ENCODE measurements at regions not wholly inside any gene's neighbourhood (a gene's known extent, or its start where the extent isn't known, plus 50 kb on each side); places are given as distances from the start of the nearest gene placed in this dataset.

DNA sequence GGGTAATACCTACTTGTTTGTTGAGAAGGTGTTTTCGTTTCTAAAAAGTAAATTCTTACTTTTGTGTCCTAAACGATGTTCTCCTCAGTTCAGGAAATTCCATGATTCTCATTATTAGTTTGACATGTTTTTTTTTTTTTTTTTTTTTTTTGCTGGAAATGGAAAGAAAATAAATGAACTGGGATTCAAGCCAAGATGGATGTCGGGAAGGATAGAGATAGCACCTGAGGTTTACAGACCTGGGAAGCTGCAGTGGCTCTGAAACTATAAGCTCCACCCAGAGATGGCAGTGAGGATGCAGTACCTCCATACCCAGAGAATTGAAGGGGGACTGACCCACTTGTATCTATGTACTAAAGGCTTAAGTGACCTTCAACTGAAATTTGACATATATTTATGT is 334.6 kb upstream of the TGFBR2 start:
- Histone ChIP-seq H3K4me1 (no peaks in the 10 kb centered on the region), H3K36me3 (no peaks in the 10 kb centered on the region), H3K27ac (no peak overlapping the region), H3K4me3 (no peak overlapping the region), H3K9me3 (no peaks in the 10 kb centered on the region), H3K27me3 (no peaks in the 10 kb centered on the region)
- no peak for DNase-seq
- TF ChIP-seq POLR2A (IDR thresholded peaks at IDR 0.05) (no peak), CTCF (IDR thresholded peaks at IDR 0.05) (no peak)

GRCh38 chr3:30273304-30274072 is 332.9 kb upstream of the TGFBR2 start:
- no peaks in the 10 kb centered on the region for H3K27me3 ChIP-seq
- H3K27ac ChIP-seq, result no peak overlapping the region
- no peaks in the 10 kb centered on the region for H3K9me3 ChIP-seq
- no peaks in the 10 kb centered on the region for H3K4me1 ChIP-seq
- no peaks in the 10 kb centered on the region for H3K36me3 ChIP-seq
- no peak for TF ChIP-seq CTCF (IDR thresholded peaks at IDR 0.05)
- TF ChIP-seq POLR2A (IDR thresholded peaks at IDR 0.05), result no peak
- no peak overlapping the region for H3K4me3 ChIP-seq
- DNase-seq, result no peak

GRCh38 chr3:30277494-30277893 is 328.9 kb upstream of the TGFBR2 start:
- Histone ChIP-seq H3K27ac (no peak overlapping the region), H3K27me3 (no peaks in the 10 kb centered on the region), H3K36me3 (no peaks in the 10 kb centered on the region), H3K4me3 (no peak overlapping the region), H3K9me3 (no peaks in the 10 kb centered on the region), H3K4me1 (no peaks in the 10 kb centered on the region)
- DNase-seq, result no peak
- no peak for TF ChIP-seq CTCF (IDR thresholded peaks at IDR 0.05)
- TF ChIP-seq POLR2A (IDR thresholded peaks at IDR 0.05), result no peak

GRCh38 chr3:30281526-30281925 is 324.9 kb upstream of the TGFBR2 start:
- H3K4me1 ChIP-seq, result peaks cover 0 to 12% (median under 1%) of the 10 kb centered on the region in 4 donors
- H3K27me3 ChIP-seq, result no peaks in the 10 kb centered on the region
- H3K36me3 ChIP-seq, result no peaks in the 10 kb centered on the region
- DNase-seq, result no peak
- no peak for TF ChIP-seq POLR2A (IDR thresholded peaks at IDR 0.05)
- no peak for TF ChIP-seq CTCF (IDR thresholded peaks at IDR 0.05)
- no peaks in the 10 kb centered on the region for H3K9me3 ChIP-seq
- no peak overlapping the region for H3K4me3 ChIP-seq
- H3K27ac ChIP-seq, result no peak overlapping the region

DNA sequence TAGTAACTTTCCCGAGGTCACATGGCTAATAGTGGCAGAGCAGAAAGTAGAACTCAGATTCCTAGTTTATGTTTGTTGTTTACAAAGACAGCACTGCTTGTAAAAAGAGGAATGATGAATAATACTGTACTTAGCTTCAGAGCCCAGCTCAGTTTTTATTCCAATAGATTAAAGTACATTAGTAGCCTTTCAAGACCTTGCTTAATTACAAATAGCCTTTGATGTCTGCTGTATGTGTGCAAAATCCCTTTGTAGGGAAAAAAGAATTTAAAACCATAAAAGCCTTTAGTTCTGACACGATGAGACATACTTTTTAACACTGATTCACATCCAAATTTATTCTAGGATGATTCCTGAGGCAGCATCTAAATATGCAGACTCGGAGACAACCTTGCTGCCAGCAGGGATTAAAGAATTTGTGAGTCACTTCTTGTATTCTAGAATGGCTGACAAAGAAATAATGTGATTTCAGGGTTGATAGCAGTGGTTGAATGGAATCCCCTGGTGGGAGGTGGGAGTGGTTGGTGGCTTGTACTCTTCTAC is 324.2 kb upstream of the TGFBR2 start:
- peaks cover 0 to 15% (median 2%) of the 10 kb centered on the region in 4 donors for H3K4me1 ChIP-seq
- no peak overlapping the region for H3K27ac ChIP-seq

More for the DNA sequence above, 324.2 kb upstream of the TGFBR2 start:
- no peaks in the 10 kb centered on the region for H3K27me3 ChIP-seq
- no peaks in the 10 kb centered on the region for H3K36me3 ChIP-seq
- no peak for DNase-seq
- H3K9me3 ChIP-seq, result no peaks in the 10 kb centered on the region
- TF ChIP-seq POLR2A (IDR thresholded peaks at IDR 0.05) (no peak), CTCF (IDR thresholded peaks at IDR 0.05) (no peak)
- H3K4me3 ChIP-seq, result no peak overlapping the region

Data from Peyer's patch (tissue), 4 donors.